Neuronal stem cell (in vitro differentiated cells): ENCODE measurements at regions not wholly inside any gene's neighbourhood (a gene's known extent, or its start where the extent isn't known, plus 50 kb on each side); places are given as distances from the start of the nearest gene placed in this dataset.

ENCODE experiments used
- DNase-seq: peaks from one replicate; pipeline ENCODE4 v3.0.0-alpha.2; 2013; ENCODE audit warnings: low spot score
- H2AFZ ChIP-seq: one replicate; pipeline ENCODE4 v1.6.1; 2013; ENCODE audit warnings: mild to moderate bottlenecking, low read length, inconsistent platforms
- H2AK5ac ChIP-seq: 2 replicates; pipeline ENCODE4 v1.6.1; 2013; ENCODE audit warnings: low read depth, mild to moderate bottlenecking, inconsistent platforms, low read length, moderate library complexity, mixed read lengths
- H2BK120ac ChIP-seq: 2 replicates; pipeline ENCODE4 v1.6.1; 2013; ENCODE audit warnings: low read depth, mild to moderate bottlenecking, inconsistent platforms, low read length, moderate library complexity, mixed read lengths
- H2BK12ac ChIP-seq: one replicate; pipeline ENCODE4 v1.6.1; 2013; ENCODE audit warnings: low read length, inconsistent platforms
- H2BK15ac ChIP-seq: 2 replicates; pipeline ENCODE4 v1.6.1; 2013; ENCODE audit warnings: mild to moderate bottlenecking, low read length, inconsistent platforms, mixed read lengths
- H2BK5ac ChIP-seq: one replicate; pipeline ENCODE4 v1.6.1; 2013; ENCODE audit warnings: inconsistent platforms, mild to moderate bottlenecking, low read length, moderate library complexity
- H3K14ac ChIP-seq: one replicate; pipeline ENCODE4 v1.6.1; 2013; ENCODE audit warnings: low read length, inconsistent platforms
- H3K18ac ChIP-seq: 2 replicates; pipeline ENCODE4 v1.6.1; 2013; ENCODE audit warnings: low read length, inconsistent platforms
- H3K23ac ChIP-seq: 2 replicates; pipeline ENCODE4 v1.6.1; 2013; ENCODE audit warnings: low read depth, mild to moderate bottlenecking, mixed read lengths, low read length, inconsistent platforms; ENCODE audit not compliant: poor library complexity
- H3K27ac ChIP-seq: replicated peaks from 3 replicates; pipeline ENCODE4 v1.5.1; 2013; ENCODE audit warnings: low read length, inconsistent platforms
- H3K27me3 ChIP-seq, 3 experiments: 2 replicates each; pipeline ENCODE4 v1.6.1; 2013; ENCODE audit warnings: low read length in 3 of 3, mild to moderate bottlenecking in 2 of 3, inconsistent platforms in 1 of 3, low read depth in 1 of 3, mixed read lengths in 1 of 3, moderate library complexity in 1 of 3; ENCODE audit not compliant: control insufficient read depth in 3 of 3, insufficient read depth in 3 of 3
- H3K36me3 ChIP-seq, 2 donors: replicated peaks in 1 of 2; 2 replicates each; pipeline ENCODE4 v1.6.1; 2013; ENCODE audit warnings: low read length in 2 of 2; ENCODE audit not compliant: control insufficient read depth in 2 of 2, insufficient read depth in 2 of 2
- H3K4ac ChIP-seq: 2 replicates; pipeline ENCODE4 v1.6.1; 2013; ENCODE audit warnings: inconsistent platforms, mild to moderate bottlenecking, low read length, moderate library complexity
- H3K4me1 ChIP-seq, 2 donors: 1 replicate in 1 of 2; 2 replicates in 1 of 2; pipeline ENCODE4 v1.6.1; 2013; ENCODE audit warnings: low read length in 2 of 2, low read depth in 1 of 2; ENCODE audit not compliant: control insufficient read depth in 2 of 2, insufficient read depth in 1 of 2
- H3K4me2 ChIP-seq: one replicate; pipeline ENCODE4 v1.6.1; 2013; ENCODE audit warnings: mild to moderate bottlenecking, low read length, inconsistent platforms; ENCODE audit not compliant: insufficient read depth, poor library complexity, severe bottlenecking
- H3K4me3 ChIP-seq, 2 donors: 2 replicates each; pipeline ENCODE4 v1.5.1; 2013; ENCODE audit warnings: low read length in 2 of 2, mild to moderate bottlenecking in 2 of 2, inconsistent platforms in 1 of 2, moderate library complexity in 1 of 2
- H3K79me1 ChIP-seq: one replicate; pipeline ENCODE4 v1.6.1; 2013; ENCODE audit warnings: low read depth, mild to moderate bottlenecking, inconsistent platforms, low read length, moderate library complexity
- H3K9ac ChIP-seq: one replicate; pipeline ENCODE4 v1.6.1; 2013; ENCODE audit warnings: mild to moderate bottlenecking, low read depth, low read length, inconsistent platforms; ENCODE audit not compliant: poor library complexity
- H3K9me3 ChIP-seq, 2 donors: replicated peaks in 1 of 2; 2 replicates each; pipeline versions ENCODE3 to v1.6.1; 2013; ENCODE audit warnings: low read length in 2 of 2, mild to moderate bottlenecking in 2 of 2, inconsistent platforms in 1 of 2, low read depth in 1 of 2, mixed read lengths in 1 of 2, moderate library complexity in 1 of 2; ENCODE audit not compliant: control insufficient read depth in 2 of 2, insufficient read depth in 1 of 2
- H4K8ac ChIP-seq: one replicate; pipeline ENCODE4 v1.6.1; 2013; ENCODE audit warnings: low read depth, mild to moderate bottlenecking, inconsistent platforms, low read length, moderate library complexity
- H4K91ac ChIP-seq: one replicate; pipeline ENCODE4 v1.6.1; 2013; ENCODE audit warnings: low read length, low read depth, mild to moderate bottlenecking, inconsistent platforms; ENCODE audit not compliant: poor library complexity
- WGBS, 2 donors: extraction: QIAGEN DNeasy Blood & Tissue Kit; methylation state at CpG; one replicate each; pipeline ENCODE4 v1.1.7; 2013; ENCODE audit warnings: missing lambda C conversion rate in 2 of 2, mixed read lengths in 1 of 2; ENCODE audit not compliant: insufficient read length in 2 of 2, insufficient replicate concordance in 1 of 2; ENCODE audit errors: extremely low coverage in 2 of 2; 5-methylcytosine and 5-hydroxymethylcytosine counted together

DNA sequence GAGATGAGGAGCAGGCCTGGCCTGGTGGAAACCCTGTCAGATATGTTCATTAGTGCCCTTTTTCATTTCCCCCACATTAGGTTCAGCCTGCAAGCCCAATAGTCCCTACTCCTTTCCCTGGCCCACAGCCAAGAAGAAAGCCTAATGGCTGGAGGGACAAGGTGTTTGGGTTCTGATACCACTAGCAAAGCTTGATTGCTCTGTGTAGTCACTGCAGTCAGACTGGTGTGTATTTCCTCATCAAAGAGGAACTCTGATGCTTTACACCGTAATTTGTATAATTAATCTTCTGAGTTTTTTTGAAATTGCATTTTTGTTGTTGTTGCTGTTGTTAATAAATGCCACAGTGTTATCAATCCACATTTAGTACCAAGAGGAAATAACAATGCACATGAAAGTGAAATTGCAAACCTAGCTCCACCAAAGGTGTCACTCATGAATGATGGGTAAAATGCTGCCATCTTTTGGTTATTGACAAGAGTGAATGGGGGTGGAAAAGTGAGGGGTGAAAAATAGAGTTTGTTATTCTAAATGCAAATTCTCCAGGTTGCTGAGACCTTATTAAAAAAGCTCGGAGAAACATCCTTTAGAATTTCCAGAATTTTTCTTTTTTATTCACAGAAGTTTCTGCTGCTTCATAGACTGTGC, 320.2 kb upstream of the POU3F2 start:
- Histone ChIP-seq H3K4me2 (no peak overlapping the region), H4K8ac (no peak overlapping the region), H2BK15ac (no peak overlapping the region), H3K9me3 (no peaks in the 10 kb centered on the region), H3K79me1 (no peaks in the 10 kb centered on the region), H3K4me3 (no peak overlapping the region), H2BK5ac (no peak overlapping the region), H2AFZ (no peak overlapping the region), H2BK12ac (no peak overlapping the region), H3K36me3 (no peaks in the 10 kb centered on the region), H2AK5ac (no peak overlapping the region), H3K4me1 (peaks cover 2 to 8% of the 10 kb centered on the region in 2 donors), H3K27ac (no peak overlapping the region), H3K4ac (no peak overlapping the region), H4K91ac (no peak overlapping the region), H3K18ac (no peak overlapping the region), H3K14ac (no peak overlapping the region), H2BK120ac (no peak overlapping the region), H3K9ac (no peak overlapping the region), H3K23ac (no peak overlapping the region), H3K27me3 (no peaks in the 10 kb centered on the region)
- no CpG with 5 or more reads among the region's 2 CpGs for whole genome bisulfite sequencing, 2 donors
- DNase-seq: no peak

DNA sequence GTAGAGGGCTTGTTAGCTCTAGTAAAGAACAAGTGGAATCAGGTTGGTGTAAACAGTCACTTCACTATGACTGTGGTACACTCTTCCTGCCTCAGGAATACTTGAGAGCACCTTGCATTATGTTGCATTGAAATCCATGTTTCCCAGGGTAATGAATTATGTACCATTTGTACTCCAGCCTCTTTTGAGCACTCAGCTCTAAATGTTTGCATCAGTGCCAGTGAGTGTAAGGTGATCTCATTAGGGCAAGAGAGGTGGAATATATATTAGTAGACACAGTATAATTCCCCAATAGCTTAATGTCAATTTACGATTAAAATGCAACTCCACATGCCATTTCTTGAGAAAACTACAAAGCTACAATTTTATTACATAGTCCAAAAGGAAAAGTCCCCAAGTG, 319.6 kb upstream of the POU3F2 start:
- Histone ChIP-seq H3K27me3 (no peaks in the 10 kb centered on the region), H3K27ac (no peak overlapping the region)
- no CpG with 5 or more reads among the region's 1 CpG for WGBS, 2 donors

DNA sequence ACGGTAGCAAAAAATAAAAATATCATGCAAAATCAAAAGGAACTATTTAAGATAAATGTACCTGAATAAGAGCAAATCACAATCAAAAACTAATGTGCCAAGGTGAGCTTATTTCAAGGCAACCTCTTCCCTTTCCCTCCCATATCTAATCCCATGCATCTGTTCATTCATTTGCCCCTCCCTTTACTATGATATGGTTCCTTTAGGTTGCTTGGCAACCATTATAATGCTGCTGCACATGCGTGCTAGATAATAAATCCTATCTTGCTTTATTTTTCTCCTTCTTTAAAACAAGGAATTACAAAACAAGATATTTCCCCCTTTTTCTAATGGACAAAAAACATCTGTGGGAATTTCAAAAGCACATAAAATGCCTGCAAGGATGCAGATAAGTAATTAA, 318.2 kb upstream of the POU3F2 start:
- H2BK5ac ChIP-seq: no peak overlapping the region

More for the DNA sequence above, 319.6 kb upstream of the POU3F2 start:
- Histone ChIP-seq H3K4ac (no peak overlapping the region), H2BK15ac (no peak overlapping the region), H3K14ac (no peak overlapping the region), H2AK5ac (no peak overlapping the region), H3K4me3 (no peak overlapping the region), H3K9me3 (no peaks in the 10 kb centered on the region), H2AFZ (no peak overlapping the region), H2BK5ac (no peak overlapping the region), H2BK120ac (no peak overlapping the region), H3K9ac (no peak overlapping the region), H4K8ac (no peak overlapping the region), H3K18ac (no peak overlapping the region), H4K91ac (no peak overlapping the region), H3K79me1 (no peaks in the 10 kb centered on the region), H3K23ac (no peak overlapping the region), H3K4me1 (peaks cover 2 to 8% of the 10 kb centered on the region in 2 donors), H2BK12ac (no peak overlapping the region), H3K36me3 (no peaks in the 10 kb centered on the region), H3K4me2 (no peak overlapping the region)
- no peak for DNase-seq

DNA sequence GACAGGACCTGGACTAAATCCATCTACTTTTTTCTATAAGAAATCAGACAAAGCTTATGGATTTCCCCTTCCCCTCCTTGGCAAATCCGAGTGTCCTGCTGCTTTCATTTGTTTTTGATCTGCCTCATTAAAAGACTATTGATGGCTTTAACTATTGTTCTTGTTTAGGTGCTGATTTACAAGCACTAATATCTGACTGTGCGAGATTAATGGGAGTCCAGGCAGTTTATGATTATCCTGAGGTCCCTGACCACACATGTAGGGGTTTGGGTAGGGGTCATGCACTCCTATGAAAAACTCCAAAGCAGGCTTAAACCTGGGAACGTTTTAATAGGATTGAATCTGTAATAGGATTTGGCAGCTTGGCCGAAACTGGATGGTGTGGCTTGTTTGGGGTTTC, 317.5 kb upstream of the POU3F2 start:
- Histone ChIP-seq H3K36me3 (no peaks in the 10 kb centered on the region), H2BK15ac (no peak overlapping the region), H3K14ac (no peak overlapping the region), H2AFZ (no peak overlapping the region), H2BK12ac (no peak overlapping the region), H2BK120ac (no peak overlapping the region), H3K4me3 (no peak overlapping the region), H2AK5ac (no peak overlapping the region), H3K9ac (no peak overlapping the region), H3K18ac (no peak overlapping the region), H2BK5ac (no peak overlapping the region), H4K91ac (no peak overlapping the region), H3K79me1 (no peaks in the 10 kb centered on the region), H3K4me2 (no peak overlapping the region), H3K9me3 (no peaks in the 10 kb centered on the region), H3K4me1 (peaks cover 2 to 8% of the 10 kb centered on the region in 2 donors), H3K4ac (no peak overlapping the region), H3K27ac (no peak overlapping the region), H3K27me3 (no peaks in the 10 kb centered on the region), H4K8ac (no peak overlapping the region), H3K23ac (no peak overlapping the region)
- peak; percentile 31 for DNase-seq
- no CpG with 5 or more reads among the region's 4 CpGs for WGBS, 2 donors

More for the DNA sequence above, 318.2 kb upstream of the POU3F2 start:
- DNase-seq: no peak
- Histone ChIP-seq H3K27ac (no peak overlapping the region), H3K4me2 (no peak overlapping the region), H3K27me3 (no peaks in the 10 kb centered on the region), H3K18ac (no peak overlapping the region), H3K9ac (no peak overlapping the region), H2BK120ac (no peak overlapping the region), H2AFZ (peak overlapping the region; percentile 49), H4K91ac (no peak overlapping the region), H3K4me3 (no peak overlapping the region), H3K14ac (no peak overlapping the region), H3K36me3 (no peaks in the 10 kb centered on the region), H3K79me1 (no peaks in the 10 kb centered on the region), H3K4ac (no peak overlapping the region), H2BK12ac (no peak overlapping the region), H3K9me3 (no peaks in the 10 kb centered on the region), H3K23ac (no peak overlapping the region), H3K4me1 (peaks cover 2 to 8% of the 10 kb centered on the region in 2 donors), H4K8ac (no peak overlapping the region), H2AK5ac (no peak overlapping the region), H2BK15ac (no peak overlapping the region)
- WGBS, 2 donors: no CpG with 5 or more reads among the region's 2 CpGs
